Smooth muscle cell (in vitro differentiated cells): ENCODE measurements at regions not wholly inside any gene's neighbourhood (a gene's known extent, or its start where the extent isn't known, plus 50 kb on each side); places are given as distances from the start of the nearest gene placed in this dataset.
A peak's percentile ranks its signal among the peaks of the same experiment; 100 is the strongest.

ENCODE experiments used
- DNase-seq: peaks from one replicate; lab custom pipeline; 2025; ENCODE audit not compliant: unreplicated experiment; lab: John Stamatoyannopoulos, UW
- H2AFZ ChIP-seq: fragments of 200-600 bp; sonication (generic); 2 replicates; pipeline ENCODE4 v1.6.0; 2016; ENCODE audit warnings: antibody characterized with exemption, low read depth, mild to moderate bottlenecking
- H3F3A ChIP-seq: fragments of 200-600 bp; sonication (generic); 2 replicates; pipeline ENCODE4 v1.6.0; 2017; ENCODE audit warnings: antibody characterized with exemption, low read depth
- H3K27ac ChIP-seq: fragments of 200-600 bp; sonication (generic); 2 replicates; pipeline ENCODE4 v1.5.1; 2016; ENCODE audit warnings: low read depth, mild to moderate bottlenecking
- H3K27me3 ChIP-seq: fragments of 200-600 bp; sonication (generic); 2 replicates; pipeline ENCODE4 v1.6.1; 2016; ENCODE audit warnings: low read depth, mild to moderate bottlenecking
- H3K36me3 ChIP-seq: fragments of 200-600 bp; sonication (generic); 2 replicates; pipeline ENCODE4 v1.5.1; 2016; ENCODE audit warnings: low read depth
- H3K4me1 ChIP-seq: fragments of 200-600 bp; sonication (generic); 2 replicates; pipeline ENCODE4 v1.5.1; 2016; ENCODE audit warnings: low read depth
- H3K4me2 ChIP-seq: fragments of 200-600 bp; sonication (generic); 2 replicates; pipeline ENCODE4 v1.6.0; 2016; ENCODE audit warnings: mild to moderate bottlenecking
- H3K4me3 ChIP-seq: fragments of 200-600 bp; sonication (generic); 2 replicates; pipeline ENCODE4 v1.5.1; 2016; ENCODE audit warnings: mild to moderate bottlenecking
- H3K79me2 ChIP-seq: fragments of 200-600 bp; sonication (generic); 2 replicates; pipeline ENCODE4 v1.6.0; 2016; ENCODE audit warnings: low read depth, mild to moderate bottlenecking
- H3K9ac ChIP-seq: fragments of 200-600 bp; sonication (generic); 2 replicates; pipeline ENCODE4 v1.6.0; 2016; ENCODE audit warnings: low read depth
- H3K9me3 ChIP-seq: fragments of 200-600 bp; sonication (generic); replicated peaks from 2 replicates; pipeline ENCODE4 v1.5.1; 2016; ENCODE audit warnings: low read depth
- H4K20me1 ChIP-seq: fragments of 200-600 bp; sonication (generic); 2 replicates; pipeline ENCODE4 v1.6.0; 2016; ENCODE audit warnings: low read depth
- WGBS: methylation state at CpG from one replicate; pipeline ENCODE4 v1.1.7; 2016; ENCODE audit warnings: low lambda C conversion rate; 5-methylcytosine and 5-hydroxymethylcytosine counted together
- TF ChIP-seq, protein P1 (sequence below): fragments of 200-600 bp; sonication (generic); IDR thresholded peaks from 2 replicates; pipeline ENCODE4 v1.5.1; 2017; ENCODE audit warnings: borderline replicate concordance, mild to moderate bottlenecking, antibody characterized with exemption; ENCODE audit not compliant: insufficient read depth, poor library complexity, severe bottlenecking

DNA sequence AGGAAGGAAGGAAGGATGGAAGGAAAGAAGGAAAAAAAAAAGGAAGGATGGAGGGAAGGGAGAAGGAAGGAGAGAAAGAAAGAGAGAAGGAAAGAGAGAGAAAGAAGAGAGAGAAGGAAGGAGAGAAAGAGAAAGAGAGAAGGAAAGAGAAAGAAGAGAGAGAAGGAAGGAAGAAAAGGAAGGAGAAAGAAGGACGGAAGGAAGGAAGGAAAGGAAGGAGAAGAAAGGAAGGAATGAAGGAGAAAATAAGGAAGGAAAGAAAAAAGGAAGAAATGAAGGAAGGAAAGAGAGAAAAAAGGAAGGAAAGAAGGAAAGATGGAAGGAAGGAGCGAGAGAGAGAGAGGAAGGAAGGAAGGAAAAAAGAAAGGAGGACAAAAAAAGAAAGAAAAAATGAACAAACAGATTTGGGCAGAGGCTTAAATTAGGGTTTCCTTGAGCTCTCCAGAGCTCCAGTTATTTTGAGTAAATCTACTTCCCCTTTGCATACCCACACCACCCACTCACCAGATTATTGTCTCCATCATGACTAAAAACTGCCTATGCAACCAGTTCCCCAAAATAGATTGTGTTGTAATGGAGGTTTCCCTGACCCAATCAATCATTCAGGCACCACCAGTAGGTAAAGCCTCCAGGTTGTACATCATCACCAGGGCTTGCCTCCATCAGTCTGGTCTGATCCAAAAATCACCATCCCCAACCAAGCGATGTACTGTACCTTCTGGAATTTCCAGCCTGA, 1722.9 kb upstream of the PCDH10 start:
- TF ChIP-seq, protein P1, sequence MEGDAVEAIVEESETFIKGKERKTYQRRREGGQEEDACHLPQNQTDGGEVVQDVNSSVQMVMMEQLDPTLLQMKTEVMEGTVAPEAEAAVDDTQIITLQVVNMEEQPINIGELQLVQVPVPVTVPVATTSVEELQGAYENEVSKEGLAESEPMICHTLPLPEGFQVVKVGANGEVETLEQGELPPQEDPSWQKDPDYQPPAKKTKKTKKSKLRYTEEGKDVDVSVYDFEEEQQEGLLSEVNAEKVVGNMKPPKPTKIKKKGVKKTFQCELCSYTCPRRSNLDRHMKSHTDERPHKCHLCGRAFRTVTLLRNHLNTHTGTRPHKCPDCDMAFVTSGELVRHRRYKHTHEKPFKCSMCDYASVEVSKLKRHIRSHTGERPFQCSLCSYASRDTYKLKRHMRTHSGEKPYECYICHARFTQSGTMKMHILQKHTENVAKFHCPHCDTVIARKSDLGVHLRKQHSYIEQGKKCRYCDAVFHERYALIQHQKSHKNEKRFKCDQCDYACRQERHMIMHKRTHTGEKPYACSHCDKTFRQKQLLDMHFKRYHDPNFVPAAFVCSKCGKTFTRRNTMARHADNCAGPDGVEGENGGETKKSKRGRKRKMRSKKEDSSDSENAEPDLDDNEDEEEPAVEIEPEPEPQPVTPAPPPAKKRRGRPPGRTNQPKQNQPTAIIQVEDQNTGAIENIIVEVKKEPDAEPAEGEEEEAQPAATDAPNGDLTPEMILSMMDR, result no peak
- Histone ChIP-seq H3K4me3 (no peak overlapping the region), H4K20me1 (no peaks in the 10 kb centered on the region), H2AFZ (no peak overlapping the region), H3K9ac (no peak overlapping the region), H3K27me3 (no peaks in the 10 kb centered on the region), H3K36me3 (no peaks in the 10 kb centered on the region), H3K27ac (peak overlapping the region; percentile 50), H3K4me2 (no peak overlapping the region), H3K79me2 (no peaks in the 10 kb centered on the region), H3K9me3 (no peaks in the 10 kb centered on the region), H3F3A (no peaks in the 10 kb centered on the region), H3K4me1 (no peaks in the 10 kb centered on the region)
- WGBS, result 77% methylated on average over 3 of the region's 3 CpGs
- DNase-seq, result no peak

- no peaks in the 10 kb centered on the region for H3K36me3 ChIP-seq
- TF ChIP-seq, protein P1, result no peak
- no peak overlapping the region for H3K4me3 ChIP-seq
- H4K20me1 ChIP-seq, result no peaks in the 10 kb centered on the region
- no peak overlapping the region for H2AFZ ChIP-seq
- H3F3A ChIP-seq, result no peaks in the 10 kb centered on the region
- WGBS, result 47% methylated on average over 2 of the region's 2 CpGs
- no peaks in the 10 kb centered on the region for H3K79me2 ChIP-seq
- H3K9me3 ChIP-seq, result no peaks in the 10 kb centered on the region
- no peak overlapping the region for H3K9ac ChIP-seq
- H3K27me3 ChIP-seq, result no peaks in the 10 kb centered on the region
- no peak for DNase-seq
- peak overlapping the region; percentile 50 for H3K27ac ChIP-seq
- H3K4me2 ChIP-seq, result no peak overlapping the region
- H3K4me1 ChIP-seq, result no peaks in the 10 kb centered on the region
These were observed 1722.1 kb upstream of the PCDH10 start for GRCh38 chr4:131427000-131427399.

DNA sequence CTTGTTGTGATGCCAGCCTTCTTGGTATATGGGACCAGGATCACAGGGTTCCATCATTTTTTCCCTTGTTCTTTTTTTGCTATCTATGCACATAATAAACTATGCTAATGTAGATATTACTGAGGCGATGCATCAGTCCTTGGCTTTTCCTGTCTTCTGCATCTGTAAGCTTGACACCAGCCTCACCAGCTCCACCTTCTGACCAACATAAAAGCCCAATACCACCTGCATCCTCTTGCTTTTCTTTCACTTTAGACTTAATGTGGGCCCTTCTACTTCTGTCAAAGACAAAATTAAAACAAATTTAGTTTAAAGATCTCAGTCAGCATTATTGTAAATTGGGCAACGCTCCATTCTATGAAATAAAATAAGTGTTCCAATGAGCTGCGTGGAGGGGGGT, 1718.8 kb upstream of the PCDH10 start:
- Histone ChIP-seq H3K4me3 (no peak overlapping the region), H4K20me1 (no peaks in the 10 kb centered on the region), H3K9ac (no peak overlapping the region), H3K36me3 (no peaks in the 10 kb centered on the region), H3K27me3 (no peaks in the 10 kb centered on the region), H3K4me2 (no peak overlapping the region), H3K9me3 (no peaks in the 10 kb centered on the region), H3F3A (no peaks in the 10 kb centered on the region), H3K4me1 (no peaks in the 10 kb centered on the region), H2AFZ (no peak overlapping the region), H3K27ac (no peak overlapping the region), H3K79me2 (no peaks in the 10 kb centered on the region)
- TF ChIP-seq, protein P1, result no peak
- no peak for DNase-seq
- 91% methylated on average over 3 of the region's 3 CpGs for WGBS

- H3K4me1 ChIP-seq, result no peaks in the 10 kb centered on the region
- H3K27me3 ChIP-seq, result no peaks in the 10 kb centered on the region
- no peaks in the 10 kb centered on the region for H4K20me1 ChIP-seq
- H3K9ac ChIP-seq, result no peak overlapping the region
- H3K9me3 ChIP-seq, result no peaks in the 10 kb centered on the region
- H3F3A ChIP-seq, result no peaks in the 10 kb centered on the region
- H3K27ac ChIP-seq, result no peak overlapping the region
- H3K36me3 ChIP-seq, result no peaks in the 10 kb centered on the region
- TF ChIP-seq, protein P1, result no peak
- H2AFZ ChIP-seq, result no peak overlapping the region
- H3K4me2 ChIP-seq, result no peak overlapping the region
- H3K4me3 ChIP-seq, result no peak overlapping the region
- WGBS, result 89% methylated on average over 7 of the region's 7 CpGs
- no peaks in the 10 kb centered on the region for H3K79me2 ChIP-seq
- no peak for DNase-seq
These were observed 1707.9 kb upstream of the PCDH10 start for GRCh38 chr4:131441004-131441688.
